ENCODE measurements at regions not wholly inside any gene's neighbourhood (a gene's known extent, or its start where the extent isn't known, plus 50 kb on each side); places are given as distances from the start of the nearest gene placed in this dataset.

GRCh38 chr3:104591776-104592175 is 774.9 kb upstream of the ALCAM start:
- no peak for DNase-seq (ENCODE audit: low read depth in 1 of 2, low spot score in 1 of 2)
- Histone ChIP-seq H3K27ac (replicated peaks) (no peak overlapping the region), H3K4me3 (replicated peaks; ENCODE audit: insufficient read depth, low read length) (no peak overlapping the region), H3K27me3 (ENCODE audit: insufficient read depth, poor library complexity, severe bottlenecking) (no peaks in the 10 kb centered on the region)
- TF ChIP-seq REST (IDR thresholded peaks at IDR 0.05; ENCODE audit: insufficient replicate concordance, low read depth): no peak
- no peak for TF ChIP-seq CTCF (IDR thresholded peaks at IDR 0.05; ENCODE audit: insufficient read depth, low read length)
- no peak for TF ChIP-seq GABPA (IDR thresholded peaks at IDR 0.05; ENCODE audit: low read depth)
- TF ChIP-seq POLR2AphosphoS5 (IDR thresholded peaks at IDR 0.05; ENCODE audit: low read depth): no peak
- TF ChIP-seq SPI1 (IDR thresholded peaks at IDR 0.05; ENCODE audit: borderline replicate concordance, low read depth): no peak

- no peak for DNase-seq (ENCODE audit: low read depth in 1 of 2, low spot score in 1 of 2)
- no peak for TF ChIP-seq SPI1 (IDR thresholded peaks at IDR 0.05; ENCODE audit: borderline replicate concordance, low read depth)
- TF ChIP-seq POLR2AphosphoS5 (IDR thresholded peaks at IDR 0.05; ENCODE audit: low read depth): no peak
- TF ChIP-seq GABPA (IDR thresholded peaks at IDR 0.05; ENCODE audit: low read depth): no peak
- no peak for TF ChIP-seq CTCF (IDR thresholded peaks at IDR 0.05; ENCODE audit: insufficient read depth, low read length)
- no peak for TF ChIP-seq REST (IDR thresholded peaks at IDR 0.05; ENCODE audit: insufficient replicate concordance, low read depth)
- Histone ChIP-seq H3K27me3 (ENCODE audit: insufficient read depth, poor library complexity, severe bottlenecking) (no peaks in the 10 kb centered on the region), H3K27ac (replicated peaks) (no peak overlapping the region), H3K4me3 (replicated peaks; ENCODE audit: insufficient read depth, low read length) (no peak overlapping the region)
Measured at GRCh38 chr3:104594491-104594890, 772.2 kb upstream of the ALCAM start.

- no peaks in the 10 kb centered on the region for H3K27me3 ChIP-seq (ENCODE audit: insufficient read depth, poor library complexity, severe bottlenecking)
- no peak overlapping the region for H3K4me3 ChIP-seq (replicated peaks; ENCODE audit: insufficient read depth, low read length)
- H3K27ac ChIP-seq (replicated peaks): no peak overlapping the region
- TF ChIP-seq SPI1 (IDR thresholded peaks at IDR 0.05; ENCODE audit: borderline replicate concordance, low read depth): no peak
- no peak for TF ChIP-seq CTCF (IDR thresholded peaks at IDR 0.05; ENCODE audit: insufficient read depth, low read length)
- no peak for TF ChIP-seq REST (IDR thresholded peaks at IDR 0.05; ENCODE audit: insufficient replicate concordance, low read depth)
- TF ChIP-seq POLR2AphosphoS5 (IDR thresholded peaks at IDR 0.05; ENCODE audit: low read depth): no peak
- TF ChIP-seq GABPA (IDR thresholded peaks at IDR 0.05; ENCODE audit: low read depth): no peak
- no peak for DNase-seq (ENCODE audit: low read depth in 1 of 2, low spot score in 1 of 2)
Measured at GRCh38 chr3:104596054-104596453, 770.7 kb upstream of the ALCAM start.

Data from HL-60 (cell line).